Omental fat pad (tissue), 3 donors: ENCODE measurements at regions not wholly inside any gene's neighbourhood (a gene's known extent, or its start where the extent isn't known, plus 50 kb on each side); places are given as distances from the start of the nearest gene placed in this dataset.

ENCODE experiments used
- ATAC-seq: fragments of 150-250 bp; one replicate; pipeline ENCODE4 v1.9.1; 2016; ENCODE audit warnings: mild to moderate bottlenecking, moderate library complexity; ENCODE audit not compliant: low FRiP score
- DNase-seq: peaks from one replicate; pipeline ENCODE4 v3.0.0-alpha.2; 2019; ENCODE audit warnings: low spot score
- TF ChIP-seq, protein P1 (sequence below), 3 donors: fragments of 450-650 bp; IDR thresholded peaks; one replicate each; pipeline ENCODE4 v1.5.1; 2016 to 2017; ENCODE audit warnings: antibody characterized with exemption in 3 of 3, mild to moderate bottlenecking in 3 of 3, moderate library complexity in 2 of 3

DNA sequence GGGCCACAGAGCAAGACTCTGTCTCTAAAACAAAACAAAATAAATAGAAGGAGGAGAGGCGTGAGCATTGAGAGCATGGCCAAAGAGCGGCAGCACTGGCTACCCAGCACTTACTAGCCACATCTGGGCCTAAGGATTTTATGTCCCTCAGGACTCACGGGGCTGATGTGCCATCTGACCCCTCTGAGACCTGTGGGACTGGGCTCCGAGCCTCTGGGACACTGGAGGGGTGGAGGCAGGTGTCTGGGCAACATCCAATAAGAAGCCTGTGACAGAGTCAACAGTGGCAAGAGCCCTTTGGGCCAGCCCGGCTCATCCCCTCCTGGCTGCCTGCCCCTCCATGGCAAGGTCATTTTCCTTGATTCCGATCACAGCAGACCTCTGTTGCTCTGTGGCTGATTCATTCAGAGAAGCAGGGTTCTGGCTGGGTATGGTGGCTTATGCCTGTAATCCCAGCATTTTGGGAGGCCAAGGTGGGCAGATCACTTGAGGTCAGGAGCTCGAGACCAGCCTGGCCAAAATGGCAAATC is 60.7 kb downstream of the RRM2 start:
- DNase-seq (no peak), ATAC-seq (no peak)
- TF ChIP-seq, protein P1, sequence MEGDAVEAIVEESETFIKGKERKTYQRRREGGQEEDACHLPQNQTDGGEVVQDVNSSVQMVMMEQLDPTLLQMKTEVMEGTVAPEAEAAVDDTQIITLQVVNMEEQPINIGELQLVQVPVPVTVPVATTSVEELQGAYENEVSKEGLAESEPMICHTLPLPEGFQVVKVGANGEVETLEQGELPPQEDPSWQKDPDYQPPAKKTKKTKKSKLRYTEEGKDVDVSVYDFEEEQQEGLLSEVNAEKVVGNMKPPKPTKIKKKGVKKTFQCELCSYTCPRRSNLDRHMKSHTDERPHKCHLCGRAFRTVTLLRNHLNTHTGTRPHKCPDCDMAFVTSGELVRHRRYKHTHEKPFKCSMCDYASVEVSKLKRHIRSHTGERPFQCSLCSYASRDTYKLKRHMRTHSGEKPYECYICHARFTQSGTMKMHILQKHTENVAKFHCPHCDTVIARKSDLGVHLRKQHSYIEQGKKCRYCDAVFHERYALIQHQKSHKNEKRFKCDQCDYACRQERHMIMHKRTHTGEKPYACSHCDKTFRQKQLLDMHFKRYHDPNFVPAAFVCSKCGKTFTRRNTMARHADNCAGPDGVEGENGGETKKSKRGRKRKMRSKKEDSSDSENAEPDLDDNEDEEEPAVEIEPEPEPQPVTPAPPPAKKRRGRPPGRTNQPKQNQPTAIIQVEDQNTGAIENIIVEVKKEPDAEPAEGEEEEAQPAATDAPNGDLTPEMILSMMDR (IDR thresholded peaks at IDR 0.05), result no peak

DNA sequence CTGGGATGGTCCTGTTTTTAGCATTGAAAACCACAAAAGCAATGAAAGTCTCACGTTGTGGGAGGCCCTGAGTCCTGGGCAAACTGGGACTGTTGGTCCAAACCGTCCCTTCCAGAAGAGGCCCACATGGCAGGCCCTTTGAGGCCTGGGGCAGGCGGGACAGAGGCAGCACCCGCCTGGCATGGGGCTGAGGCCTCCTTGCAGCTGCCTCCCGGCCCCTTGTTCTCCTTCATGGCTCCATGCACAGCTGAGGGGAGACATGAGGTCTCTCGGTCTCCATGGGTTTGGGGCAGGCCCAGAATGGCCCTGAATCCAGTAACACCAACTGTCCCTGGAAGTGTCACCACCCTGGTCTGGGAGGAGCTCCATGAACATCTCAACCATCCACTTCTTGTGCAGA is 61.9 kb downstream of the RRM2 start:
- TF ChIP-seq, protein P1 (IDR thresholded peaks at IDR 0.05), result no peak
- DNase-seq (no peak), ATAC-seq (no peak)

DNA sequence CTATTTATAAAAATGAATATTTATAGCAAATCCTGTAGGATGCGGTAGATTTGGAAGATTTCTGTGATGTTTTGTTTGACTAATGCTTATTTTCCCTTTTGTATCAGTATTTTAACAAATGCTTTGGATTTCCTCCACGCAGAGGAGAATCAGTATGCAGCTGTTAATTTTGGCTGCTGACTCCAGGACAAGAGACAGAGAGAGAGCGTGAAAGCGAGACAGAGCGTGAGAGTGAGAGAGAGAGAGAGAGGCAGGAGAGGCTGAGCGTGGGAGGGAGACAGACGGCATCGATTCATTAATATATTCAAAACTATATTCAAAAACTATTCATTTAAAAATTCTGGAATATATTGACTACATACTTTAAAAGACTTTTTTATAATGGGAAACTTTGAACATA is 62.5 kb downstream of the RRM2 start:
- no peak for ATAC-seq
- no peak for DNase-seq
- TF ChIP-seq, protein P1 (IDR thresholded peaks at IDR 0.05), result no peak

DNA sequence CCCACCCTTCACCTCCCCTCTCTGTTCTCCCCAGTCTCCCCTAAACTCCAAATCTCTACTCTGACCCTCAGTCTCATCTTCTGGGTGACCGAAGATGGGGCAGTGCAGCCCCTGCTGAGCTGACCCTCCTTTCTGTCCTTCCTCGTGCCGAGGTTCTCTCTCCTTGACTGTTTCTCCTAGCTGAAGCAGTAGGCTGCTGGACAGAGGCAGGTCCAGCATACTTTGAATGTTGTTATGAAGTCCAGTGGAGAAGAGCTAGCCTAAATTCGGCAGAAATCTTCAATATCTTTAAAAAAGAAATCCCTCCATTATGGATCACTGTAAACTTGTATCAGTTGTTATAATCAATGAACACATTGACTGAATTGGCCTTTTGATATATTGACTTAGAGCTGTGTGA is 63.2 kb downstream of the RRM2 start:
- TF ChIP-seq, protein P1 (IDR thresholded peaks at IDR 0.05), result no peak
- DNase-seq (no peak), ATAC-seq (no peak)

DNA sequence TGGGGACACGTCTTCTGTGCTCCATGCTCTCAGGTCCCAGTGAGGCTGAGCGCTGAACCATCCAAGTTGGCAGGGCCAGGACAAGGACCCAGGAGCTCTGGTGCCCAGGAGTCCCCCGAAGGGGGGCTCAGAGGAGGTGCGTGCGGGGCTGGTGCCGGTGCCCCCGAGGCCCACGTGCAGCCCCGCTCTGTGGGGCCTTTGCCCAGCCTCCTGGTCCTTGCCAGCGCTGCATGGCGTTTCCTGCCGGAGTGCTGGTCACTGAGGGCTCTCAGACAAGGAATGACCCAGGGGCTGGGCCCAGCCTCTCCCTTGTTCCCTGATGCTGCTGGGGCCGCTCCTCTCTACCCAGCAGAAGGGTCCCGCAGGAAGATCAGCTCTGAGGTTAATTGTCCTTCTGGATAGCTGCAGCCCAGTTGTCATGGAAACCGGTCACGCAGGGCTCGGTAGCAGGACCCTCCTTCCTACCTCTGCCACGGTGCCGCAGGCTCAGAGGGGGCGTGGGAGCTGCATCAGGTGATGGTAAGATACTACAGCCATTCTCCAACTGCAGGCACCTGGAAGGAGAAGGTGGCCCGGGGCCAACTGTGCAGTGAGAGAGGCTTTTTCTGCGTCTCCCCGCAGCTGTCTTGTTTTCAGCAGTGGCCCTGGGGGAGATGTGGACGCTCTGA is 64.5 kb downstream of the RRM2 start:
- TF ChIP-seq, protein P1 (IDR thresholded peaks at IDR 0.05), result no peak
- no peak for DNase-seq
- ATAC-seq, result no peak

DNA sequence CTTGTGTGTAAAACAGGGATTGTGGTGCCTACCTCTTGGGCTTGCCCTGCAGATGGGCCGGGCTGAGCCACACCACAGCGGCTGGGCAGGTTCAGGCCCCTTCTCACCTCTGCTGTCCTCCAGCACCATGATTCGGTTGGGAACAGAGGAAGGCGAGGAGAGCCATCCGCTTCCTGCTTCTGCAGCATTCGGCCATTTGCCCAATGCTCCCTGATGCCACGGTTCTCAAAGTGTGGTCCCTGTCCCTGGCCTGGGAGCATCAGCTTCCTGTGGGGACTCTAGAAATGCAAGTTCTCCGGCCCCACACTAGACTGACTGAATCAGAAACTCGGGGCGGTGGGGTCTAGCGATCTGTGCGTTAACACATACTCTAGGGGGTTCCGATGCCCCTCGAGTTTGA is 65.1 kb downstream of the RRM2 start:
- ATAC-seq, result no peak
- TF ChIP-seq, protein P1 (IDR thresholded peaks at IDR 0.05), result no peak
- DNase-seq, result no peak

DNA sequence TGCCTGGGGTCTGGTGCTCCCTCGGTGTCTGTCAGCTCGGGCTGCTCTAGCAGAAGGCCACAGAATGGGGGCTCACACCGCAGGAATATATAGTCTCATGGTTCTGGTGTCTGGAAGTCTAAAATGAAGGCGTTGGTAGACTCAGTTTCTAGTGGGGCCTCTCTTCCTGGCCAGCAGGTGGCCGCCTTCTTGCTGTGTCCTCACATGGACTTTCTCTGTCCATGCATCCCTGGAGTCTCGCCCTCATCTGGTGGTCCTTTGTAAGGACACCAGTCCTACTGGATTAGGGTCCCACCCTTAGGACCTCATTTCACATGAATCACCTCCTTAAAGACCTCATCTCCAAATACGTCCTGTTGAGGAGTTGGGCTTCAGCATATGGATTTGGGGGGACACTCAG is 65.7 kb downstream of the RRM2 start:
- ATAC-seq (no peak), DNase-seq (no peak)
- TF ChIP-seq, protein P1 (IDR thresholded peaks at IDR 0.05), result no peak
